NCI-H1436 treated with DMSO at 0.1 percent for 48 hours (cell line): ENCODE measurements at regions not wholly inside any gene's neighbourhood (a gene's known extent, or its start where the extent isn't known, plus 50 kb on each side); places are given as distances from the start of the nearest gene placed in this dataset.

Source experiments
- DNase-seq: peaks from one replicate; lab custom pipeline; 2025; lab: John Stamatoyannopoulos, UW

DNA sequence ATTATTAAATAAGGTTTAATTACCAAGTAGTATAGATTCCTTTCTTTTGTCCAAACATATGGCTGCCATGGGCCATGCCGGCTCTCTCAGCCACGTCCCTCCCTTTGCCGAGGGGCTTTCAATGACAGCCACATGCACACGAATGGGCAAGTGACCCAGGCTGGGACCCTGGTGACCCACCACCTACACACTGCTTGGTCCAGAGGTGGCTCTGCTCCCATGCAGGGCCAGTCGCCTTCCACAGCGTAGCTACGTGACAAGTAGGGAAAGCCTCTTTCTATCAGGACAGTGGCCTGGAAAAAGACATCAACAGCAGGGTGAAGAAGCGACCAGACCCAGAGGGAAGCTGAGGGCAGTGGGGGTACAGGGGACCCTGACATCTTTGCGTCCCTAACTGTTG is 152.8 kb upstream of the CST7 start:
- no peak for DNase-seq

DNA sequence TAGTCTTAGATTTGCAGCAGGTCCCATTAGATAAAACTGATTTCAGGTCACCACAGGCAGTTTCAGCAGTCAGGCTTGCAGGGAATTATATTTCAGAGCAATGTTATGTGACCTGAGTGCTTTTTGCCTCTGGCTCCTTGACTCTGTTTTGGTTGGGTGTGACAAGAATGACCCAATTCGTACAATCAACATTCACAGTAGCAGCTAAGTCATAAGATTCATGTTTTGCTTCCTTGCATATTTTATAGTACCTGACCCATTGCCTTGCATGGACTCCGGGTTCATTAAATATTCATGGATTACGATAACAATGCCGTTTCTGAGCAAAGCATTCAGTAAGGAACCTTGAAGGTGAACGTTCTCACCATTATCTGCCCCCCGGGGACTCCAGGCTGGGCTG is 152.0 kb upstream of the CST7 start:
- DNase-seq: no peak

DNA sequence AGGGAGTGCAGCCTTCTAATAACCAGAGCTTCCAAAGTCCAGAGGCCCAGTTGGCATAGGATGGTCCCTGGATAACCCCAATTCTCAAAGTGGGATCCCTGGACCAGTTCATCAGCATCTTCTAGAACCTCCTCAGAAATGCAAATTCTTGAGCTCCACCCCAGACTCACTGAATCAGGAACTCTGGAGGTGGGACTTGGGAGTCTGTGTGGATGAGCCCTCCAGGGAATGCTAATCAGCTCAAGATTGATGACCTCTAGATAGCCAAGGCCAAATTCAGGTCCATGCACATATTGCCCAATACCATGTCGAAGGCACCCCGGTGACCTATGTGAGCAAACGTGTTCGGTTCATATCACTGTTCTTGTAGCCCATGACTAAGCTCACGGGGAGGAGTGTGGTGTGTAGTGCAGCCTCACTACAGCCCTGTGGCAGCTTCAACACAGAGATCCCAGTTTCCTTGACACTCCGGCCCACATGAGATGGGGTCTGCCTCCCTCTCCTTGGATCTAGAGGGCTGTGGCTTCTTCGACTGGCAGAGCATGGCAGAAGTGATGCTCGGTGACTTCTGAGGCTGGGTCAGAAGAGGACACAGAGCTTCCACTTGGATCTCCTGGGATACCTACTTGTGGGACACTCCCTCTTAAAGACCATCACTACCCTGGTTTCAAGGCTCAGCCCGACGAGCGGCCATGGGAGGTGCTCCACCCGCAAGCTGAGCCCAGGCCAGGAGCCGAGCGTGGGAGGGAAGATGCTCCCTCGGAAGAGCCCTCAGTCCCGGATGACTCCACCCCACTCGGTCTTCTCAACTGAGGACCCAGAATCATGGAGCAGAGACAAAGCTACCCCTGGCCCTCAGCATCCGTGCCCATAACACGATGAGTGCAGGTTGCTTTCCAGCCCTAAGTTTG is 151.1 kb upstream of the CST7 start:
- no peak for DNase-seq

DNA sequence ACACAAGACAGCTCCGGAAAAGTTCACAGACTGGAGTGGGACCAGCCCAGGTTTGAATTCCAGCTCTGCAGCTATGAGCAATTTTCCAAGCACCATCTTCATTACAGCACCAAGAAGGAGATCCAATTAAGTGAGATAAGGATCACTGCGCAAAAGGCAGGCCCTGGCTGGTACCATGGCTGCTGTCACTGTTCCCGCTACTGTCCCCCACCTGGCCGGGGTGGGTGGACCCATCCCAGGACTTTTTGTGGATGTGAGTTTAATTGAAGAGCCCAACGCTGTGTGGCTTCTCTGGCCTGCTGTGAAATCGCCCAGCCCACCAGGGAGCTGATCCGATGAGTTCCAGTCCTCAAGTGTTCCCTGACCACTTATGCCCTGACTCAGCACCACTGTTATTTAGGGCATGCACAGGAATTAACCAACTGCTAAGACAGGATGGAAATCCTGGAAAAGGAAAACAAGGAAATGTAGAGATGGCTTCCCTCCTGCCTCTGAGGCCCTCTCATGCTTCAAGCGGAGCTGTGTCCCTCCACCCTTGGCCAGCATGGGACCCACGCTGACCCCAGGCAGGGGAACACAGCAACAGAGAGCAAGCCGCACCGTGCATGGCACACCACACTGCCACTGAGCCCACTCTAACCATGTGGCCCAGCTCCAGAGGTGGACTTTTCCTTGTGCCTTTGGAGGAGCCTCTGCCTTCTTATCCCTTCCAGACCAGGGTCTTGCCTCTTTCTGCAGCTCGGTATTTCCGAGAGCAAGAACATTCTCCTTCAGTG is 150.0 kb upstream of the CST7 start:
- DNase-seq: no peak

DNA sequence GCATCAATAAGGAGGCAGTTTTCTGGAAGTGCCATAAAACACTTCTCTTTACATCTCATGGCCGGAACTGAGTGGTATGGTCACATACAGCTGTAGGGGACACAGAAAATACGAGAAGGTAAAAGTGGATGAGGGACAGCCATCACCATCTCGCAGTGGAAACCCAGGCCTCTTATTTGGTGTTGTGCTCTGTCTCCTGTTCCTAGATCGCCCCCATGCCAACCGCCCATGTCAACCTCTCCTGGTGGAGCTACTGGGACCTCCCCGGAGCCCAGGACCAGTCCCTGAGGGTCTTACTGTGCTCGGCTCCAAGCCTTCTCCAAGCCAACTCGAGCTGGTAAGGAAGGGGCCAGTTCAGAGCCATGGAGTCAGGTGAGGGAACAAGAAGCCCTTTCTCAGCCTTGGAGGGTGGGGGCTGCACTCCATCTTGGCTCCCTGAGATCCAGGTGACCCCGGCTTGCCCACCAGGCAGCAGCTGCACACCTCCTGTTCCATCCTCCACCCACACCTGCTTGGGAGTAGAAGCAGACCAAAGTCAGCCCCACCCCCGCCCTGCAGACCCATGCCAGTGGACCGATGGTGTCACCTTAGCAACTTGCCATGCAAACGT is 149.0 kb upstream of the CST7 start:
- DNase-seq: no peak

DNA sequence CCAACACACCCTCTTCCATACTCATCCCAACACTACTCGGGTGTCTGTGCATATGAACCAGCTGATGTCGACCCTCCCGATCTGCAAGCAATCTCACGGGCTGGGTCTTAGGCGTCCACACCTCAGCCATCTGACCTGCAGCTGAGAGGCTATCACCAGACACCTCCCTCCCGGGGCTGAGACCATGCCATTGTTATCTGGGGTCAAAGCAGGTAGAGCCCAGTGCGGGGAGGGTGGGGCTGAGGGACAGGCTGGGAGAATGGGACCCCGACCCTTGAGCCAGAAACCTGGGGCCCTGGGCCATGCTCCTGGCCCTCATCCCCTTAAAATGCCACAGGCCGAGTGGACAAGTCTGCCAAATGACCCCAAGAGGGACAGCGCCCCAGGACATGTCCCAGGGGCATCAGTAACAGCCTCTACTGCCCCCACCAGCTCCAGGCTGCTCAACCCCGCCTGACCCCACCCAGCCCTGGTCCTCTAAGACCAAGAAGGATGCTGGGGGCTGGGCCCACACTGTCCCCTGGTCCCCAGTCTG is 146.7 kb upstream of the CST7 start:
- DNase-seq: no peak

DNA sequence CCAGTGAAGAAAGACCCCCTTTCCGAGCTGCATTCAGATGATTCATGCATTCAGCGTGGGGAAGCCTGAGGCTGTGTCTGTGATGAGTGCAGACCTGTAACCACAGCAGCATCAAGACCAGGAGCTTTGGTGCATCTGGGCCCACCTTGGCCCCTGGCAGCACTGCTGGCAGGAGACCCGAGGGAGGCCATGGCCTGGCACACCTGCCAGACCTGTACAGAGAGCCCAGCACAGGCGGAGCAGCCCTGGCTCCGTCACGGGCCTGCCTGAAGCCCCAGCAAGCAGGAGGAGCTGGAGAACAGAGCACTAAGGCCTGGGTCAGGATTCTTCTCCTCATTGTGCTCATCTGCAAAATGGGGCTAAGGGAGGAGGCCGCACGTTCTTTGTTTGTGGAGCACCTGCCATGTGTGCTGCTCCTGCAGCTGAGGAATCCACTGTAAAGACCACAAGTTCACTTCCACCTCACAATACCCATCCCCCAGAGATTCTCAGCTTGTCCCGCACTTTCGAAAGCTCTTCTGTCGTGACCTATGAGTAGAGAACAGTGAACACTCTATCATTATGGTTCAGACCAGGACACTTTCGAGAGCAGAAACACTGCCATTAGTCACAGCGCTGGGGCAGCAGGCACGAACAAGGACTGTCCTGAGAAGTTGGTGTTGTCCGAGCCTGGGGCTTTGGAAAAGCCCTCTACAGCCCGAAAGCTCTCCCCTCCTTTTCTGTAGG is 144.4 kb upstream of the CST7 start:
- DNase-seq: no peak

DNA sequence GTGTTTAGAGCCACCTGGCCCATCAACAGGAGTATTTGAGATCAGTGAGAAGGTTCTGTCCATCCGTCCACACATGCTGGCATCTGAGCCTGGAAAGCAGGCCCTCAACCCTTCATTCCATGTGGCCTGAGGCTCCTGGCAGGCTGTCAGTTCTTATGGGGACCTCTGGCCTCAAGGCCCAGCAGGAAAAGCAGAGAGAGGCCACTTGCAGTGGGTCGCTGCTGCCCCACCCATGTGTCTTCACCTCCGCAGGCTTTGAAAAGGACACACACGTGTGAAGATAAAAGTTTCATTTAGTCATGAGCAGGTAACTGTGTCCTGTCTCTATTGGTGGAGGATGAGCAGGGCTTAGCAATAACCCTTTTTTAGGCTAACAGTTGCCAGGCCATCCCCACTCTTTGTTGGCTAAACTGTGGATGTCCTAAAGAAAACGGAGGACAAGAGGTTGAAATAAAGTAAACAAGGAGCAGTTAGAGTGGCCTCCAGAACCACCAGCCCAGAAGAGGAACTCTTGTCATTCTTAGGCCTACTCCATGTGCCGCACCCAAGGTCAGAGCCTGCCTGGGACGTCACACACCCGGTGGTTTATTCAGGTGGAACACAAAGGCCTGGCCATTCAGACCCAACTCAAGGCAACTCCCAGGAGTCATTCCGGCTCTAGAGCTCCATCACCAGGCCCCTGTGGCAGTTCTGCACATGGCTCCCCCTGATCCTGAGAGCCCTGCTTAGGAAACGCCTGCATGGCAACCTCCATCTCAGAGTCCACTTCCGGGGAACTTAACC is 143.4 kb upstream of the CST7 start:
- no peak for DNase-seq

DNA sequence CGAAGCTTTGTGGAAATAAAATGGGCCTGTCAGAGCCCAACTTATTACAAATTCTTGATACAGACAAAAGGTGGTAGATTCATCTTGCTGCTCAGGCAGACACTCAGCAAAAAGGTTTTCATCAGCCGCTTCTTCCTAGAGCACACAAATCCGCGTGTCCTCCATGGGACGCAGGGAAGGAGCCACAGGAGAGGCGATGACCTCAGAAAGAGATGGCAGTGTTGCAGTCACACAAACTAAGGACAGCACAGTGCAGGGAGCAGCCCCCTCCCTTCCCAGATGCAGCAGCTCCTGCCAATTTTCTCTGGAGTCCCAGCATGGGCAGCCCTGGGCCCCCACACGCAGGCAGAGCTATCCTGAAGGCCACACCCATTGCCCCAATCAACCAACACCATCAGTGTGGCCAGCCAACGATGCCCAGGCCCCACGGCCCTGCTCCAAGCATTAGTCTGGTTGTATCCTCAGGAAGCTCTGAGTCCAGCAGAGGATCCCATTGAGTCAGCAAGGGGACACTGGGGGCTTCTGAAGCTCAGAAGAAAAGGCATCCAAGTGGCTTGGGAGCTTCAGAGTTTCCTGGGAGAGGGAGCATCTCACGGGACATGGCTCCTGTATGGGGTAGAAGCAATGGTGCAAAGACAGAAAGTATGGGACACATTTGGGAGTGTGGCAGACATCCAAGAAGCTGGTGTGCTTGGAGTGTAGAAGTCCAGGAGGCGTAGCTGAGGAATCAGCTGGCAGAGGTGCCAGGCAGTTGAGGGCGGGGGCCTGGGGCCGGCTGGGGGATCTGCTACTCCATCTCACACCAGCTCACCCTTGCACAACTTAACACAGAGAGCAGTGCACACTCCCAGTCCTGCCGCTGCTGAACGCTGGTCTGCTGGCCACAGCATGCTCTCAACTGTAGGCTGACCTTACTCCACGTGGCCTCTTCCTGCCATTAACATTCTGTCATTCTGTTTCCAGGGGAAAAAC is 142.1 kb upstream of the CST7 start:
- no peak for DNase-seq

DNA sequence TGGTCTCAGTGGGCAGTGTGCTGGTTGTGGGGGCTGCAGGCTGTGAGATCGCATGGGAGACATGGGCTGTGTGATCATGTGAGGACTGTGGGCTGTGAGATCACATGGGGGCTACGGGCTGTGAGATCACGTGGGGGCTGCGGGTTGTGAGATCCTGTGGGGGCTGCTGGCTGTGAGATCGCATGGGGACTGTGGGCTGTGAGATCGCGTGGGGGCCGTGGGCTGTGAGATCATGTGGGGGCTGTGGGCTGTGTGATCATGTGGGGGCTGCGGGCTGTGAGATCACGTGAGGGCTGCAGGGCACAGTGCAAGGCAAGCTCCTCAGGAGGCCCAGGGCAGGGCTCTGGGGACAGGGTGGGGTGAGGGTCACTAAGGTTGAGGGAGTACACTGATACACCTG is 140.5 kb upstream of the CST7 start:
- DNase-seq: no peak

DNA sequence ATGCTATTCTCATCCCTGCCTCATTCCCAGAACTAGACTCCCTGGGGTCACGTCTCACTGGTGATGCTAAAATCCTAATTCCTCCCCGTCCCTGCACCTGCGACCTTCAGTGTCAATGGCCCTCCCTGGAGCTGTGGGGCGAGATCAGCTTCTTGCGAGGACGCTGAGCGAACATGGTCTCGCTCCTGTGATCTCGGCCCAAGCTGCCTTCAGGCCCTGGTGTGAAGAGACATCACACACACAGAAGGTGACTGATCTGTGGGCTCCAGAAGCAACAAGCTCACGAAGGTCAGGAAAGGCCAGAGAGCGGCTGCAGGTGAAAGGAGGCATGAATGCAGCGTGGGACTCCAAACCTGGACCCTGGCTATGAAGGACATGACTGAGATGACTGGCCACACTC is 139.5 kb upstream of the CST7 start:
- DNase-seq: no peak

DNA sequence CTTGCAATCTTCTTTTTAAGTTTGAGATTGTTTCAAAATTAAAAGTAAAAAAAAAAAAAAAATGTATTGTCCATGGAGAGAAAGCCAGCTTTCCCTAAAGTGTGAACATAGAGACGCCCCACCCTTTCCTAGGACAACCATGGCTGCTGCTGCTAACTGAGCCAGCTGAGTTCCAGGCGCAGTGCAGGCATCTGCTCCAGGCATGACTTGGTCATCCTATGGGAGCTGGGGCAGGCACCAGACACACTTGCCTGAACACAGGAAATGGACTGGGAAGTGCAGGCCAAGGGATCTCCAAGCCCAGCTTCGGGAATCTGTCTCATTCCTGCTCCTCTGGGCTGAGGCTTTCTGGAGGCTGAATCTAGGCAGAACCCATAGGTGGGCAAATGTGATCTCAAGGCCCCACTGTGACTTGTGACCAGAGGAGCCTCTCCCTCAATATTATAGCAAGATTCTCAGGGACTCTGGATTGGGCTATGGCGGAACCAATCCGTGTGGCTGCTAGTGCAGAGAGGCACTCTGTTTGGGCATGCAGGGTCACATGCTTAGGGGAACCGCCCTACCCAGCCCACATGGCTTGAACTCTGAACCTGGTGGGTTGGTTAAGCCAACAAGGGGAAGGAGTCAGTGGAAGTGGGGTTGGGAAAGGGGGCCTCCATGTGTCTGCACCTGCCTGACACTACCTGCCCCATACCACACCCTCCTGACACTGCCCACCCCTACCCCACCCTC is 138.2 kb upstream of the CST7 start:
- DNase-seq: no peak

DNA sequence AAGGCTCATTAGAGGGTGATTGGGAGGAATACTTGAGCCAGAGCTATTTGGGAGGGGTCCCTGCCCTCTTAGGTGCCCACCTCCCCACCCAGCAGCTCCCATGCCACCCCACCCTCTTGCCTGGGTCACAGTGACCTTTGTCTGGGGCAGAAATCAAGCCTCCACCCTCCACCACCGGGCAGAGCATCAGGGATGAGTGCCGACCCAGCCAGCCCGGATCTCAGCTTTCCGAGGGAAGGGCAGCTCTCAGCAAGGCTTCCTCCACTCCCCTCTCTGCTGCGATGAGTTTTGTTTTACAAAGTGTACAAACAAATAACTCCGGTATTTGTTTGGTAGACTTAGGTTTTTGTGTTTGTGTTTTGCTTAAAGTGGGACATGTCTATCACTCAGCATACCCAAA is 136.7 kb upstream of the CST7 start:
- DNase-seq: no peak

DNA sequence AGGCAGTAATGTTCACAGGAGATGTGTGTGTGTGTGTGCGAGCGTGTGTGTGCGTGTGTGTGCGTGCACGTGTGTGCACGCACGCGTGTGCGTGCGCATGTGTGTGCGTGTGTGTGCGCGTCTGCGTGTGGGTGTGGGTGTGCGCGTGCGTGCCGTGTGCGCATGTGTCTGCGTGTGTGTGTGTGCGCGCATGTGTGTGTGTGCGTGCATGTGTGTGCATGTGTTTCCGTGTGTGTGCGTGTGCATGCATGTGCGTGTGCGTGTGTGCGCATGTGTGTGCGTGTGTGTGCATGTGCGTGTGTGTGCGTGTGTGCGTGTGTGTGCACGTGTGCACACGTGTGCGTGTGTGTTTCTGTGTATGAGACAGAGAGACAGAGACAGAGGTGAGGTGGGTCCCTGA is 136.0 kb upstream of the CST7 start:
- no peak for DNase-seq

DNA sequence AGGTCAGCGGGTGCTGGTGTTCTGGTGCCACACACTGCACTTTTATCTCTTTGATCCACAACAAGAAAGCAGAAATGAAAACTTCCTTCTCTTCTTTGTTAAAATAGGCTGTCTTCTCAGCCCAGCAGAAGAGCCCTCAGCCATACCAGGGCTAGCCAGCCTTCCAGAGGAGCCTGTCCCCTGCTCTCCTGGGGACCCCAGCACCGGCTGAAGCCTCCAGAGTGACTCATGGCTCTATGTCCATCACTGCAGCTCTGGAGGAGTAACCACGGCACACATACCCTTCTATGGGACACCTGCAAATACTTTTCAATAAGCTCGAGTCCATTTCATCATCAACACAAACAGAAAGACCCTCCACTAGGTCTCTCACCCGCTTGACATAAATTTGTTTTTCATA is 135.6 kb upstream of the CST7 start:
- DNase-seq: no peak

DNA sequence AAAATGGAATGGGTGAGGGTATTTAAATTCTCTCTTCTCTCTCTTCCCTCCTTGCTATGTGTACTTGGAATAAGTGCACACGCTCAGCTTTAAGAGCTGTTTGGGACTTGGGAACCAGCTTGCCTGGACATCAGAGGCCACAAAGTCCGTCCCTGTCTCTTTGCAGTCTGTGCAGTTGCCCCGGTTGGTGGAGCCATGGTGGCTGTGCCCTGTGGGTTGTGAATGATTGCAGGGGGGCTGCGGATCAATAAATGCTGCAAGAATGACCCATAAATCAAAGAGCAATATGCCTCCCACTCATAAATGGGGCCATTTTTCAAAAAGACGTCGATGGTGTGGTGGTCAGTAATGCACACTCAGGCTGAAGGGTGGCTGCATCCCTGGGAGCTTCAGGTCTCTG is 135.1 kb upstream of the CST7 start:
- no peak for DNase-seq

DNA sequence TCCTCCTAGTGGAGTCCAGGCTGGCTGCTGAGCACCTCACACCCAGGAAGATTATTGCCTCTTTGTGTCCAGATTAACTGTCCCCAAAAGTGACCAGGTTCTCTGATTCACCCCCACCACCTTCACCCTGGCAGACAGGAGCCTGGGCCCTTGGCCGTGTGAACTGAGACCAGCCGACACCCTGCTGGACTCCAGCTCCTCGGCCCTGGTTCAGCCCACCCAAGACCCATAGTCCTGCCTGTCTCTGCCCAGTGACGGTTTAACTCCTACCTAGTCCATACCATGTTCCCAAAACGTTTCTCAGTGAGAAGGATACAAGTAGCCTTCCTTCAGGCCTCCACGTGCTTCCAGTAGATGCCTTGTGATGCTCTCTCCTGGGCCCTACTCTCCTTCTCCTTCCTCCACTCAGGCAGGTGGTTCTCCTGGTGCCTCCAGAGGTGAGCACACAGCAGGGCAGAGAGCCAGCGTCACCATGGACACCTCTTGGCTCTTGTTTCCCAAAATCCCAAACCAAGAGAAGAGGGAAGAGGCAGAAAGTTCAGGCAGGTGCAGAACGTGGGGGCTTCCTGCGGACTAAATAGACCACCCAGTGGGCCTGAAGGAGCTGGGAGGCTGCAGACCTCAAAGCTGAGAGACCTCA is 134.4 kb upstream of the CST7 start:
- DNase-seq: no peak

DNA sequence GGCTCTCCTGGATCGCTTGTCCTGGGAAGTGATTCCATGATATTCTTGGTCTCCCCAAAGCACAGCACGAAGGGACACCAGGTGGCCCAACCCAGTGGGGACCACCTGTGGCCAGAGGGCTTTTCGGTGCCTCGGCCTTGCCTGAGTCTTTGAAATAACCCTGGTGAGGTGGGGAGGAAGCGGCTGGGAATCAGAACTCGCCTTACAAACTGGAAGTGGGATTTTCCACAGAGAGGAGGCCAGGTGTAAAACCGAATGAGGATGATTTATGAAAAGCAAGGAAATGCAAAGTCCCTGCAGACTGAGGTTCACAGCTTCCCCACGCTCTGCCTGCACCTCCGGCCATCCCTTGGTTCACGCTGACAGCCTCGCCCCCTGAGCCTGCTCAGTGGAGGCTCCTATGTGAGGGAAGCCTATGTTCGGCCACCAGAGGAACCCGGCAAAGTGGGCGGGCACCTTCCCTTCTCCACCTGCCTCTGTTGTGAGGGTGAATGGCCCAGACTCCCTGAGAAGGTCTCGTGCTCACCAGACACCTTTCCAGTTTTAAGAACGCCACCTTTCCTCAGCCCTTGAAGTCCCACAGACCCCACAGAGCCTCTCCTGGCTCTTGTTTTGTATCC is 133.8 kb upstream of the CST7 start:
- DNase-seq: no peak
